BLaER1 treated with 17β-estradiol and CSF1 and Interleukin-3, amounts not matched to agents 10 nM and 100 nM (cell line): ENCODE measurements at regions not wholly inside any gene's neighbourhood (a gene's known extent, or its start where the extent isn't known, plus 50 kb on each side); places are given as distances from the start of the nearest gene placed in this dataset.

ENCODE experiments used
- H3K27ac ChIP-seq, 11 experiments: shearing (Covaris generic); formaldehyde crosslinking; 2 replicates each; pipeline ENCODE4 v1.8.1; 2022
- H3K27me3 ChIP-seq, 11 experiments: shearing (Covaris generic); formaldehyde crosslinking; 2 replicates each; pipeline ENCODE4 v1.8.1; 2022
- H3K36me3 ChIP-seq, 11 experiments: shearing (Covaris generic); formaldehyde crosslinking; 2 replicates each; pipeline ENCODE4 v1.8.1; 2022
- H3K4me1 ChIP-seq, 10 experiments: shearing (Covaris generic); formaldehyde crosslinking; 2 replicates each; pipeline ENCODE4 v1.8.1; 2022
- H3K4me2 ChIP-seq, 11 experiments: shearing (Covaris generic); formaldehyde crosslinking; 2 replicates each; pipeline ENCODE4 v1.8.1; 2022
- H3K4me3 ChIP-seq, 10 experiments: shearing (Covaris generic); formaldehyde crosslinking; 2 replicates each; pipeline ENCODE4 v1.8.1; 2022
- H3K9ac ChIP-seq, 11 experiments: shearing (Covaris generic); formaldehyde crosslinking; 2 replicates each; pipeline ENCODE4 v1.8.1; 2022
- H3K9me3 ChIP-seq, 11 experiments: shearing (Covaris generic); formaldehyde crosslinking; replicated peaks in 1 of 11; 2 replicates each; pipeline ENCODE4 v1.8.1; 2022
- H4K20me1 ChIP-seq, 11 experiments: shearing (Covaris generic); formaldehyde crosslinking; 2 replicates each; pipeline ENCODE4 v1.8.1; 2022
- Cebpa-rat ChIP-seq, 11 experiments: shearing (Covaris generic); IDR thresholded peaks; 2 replicates each; pipeline ENCODE4 v1.8.1; 2022

- Histone ChIP-seq H3K27me3 (no peaks in the 10 kb centered on the region), H3K27ac (no peak overlapping the region), H3K9me3 (no peaks in the 10 kb centered on the region), H4K20me1 (no peaks in the 10 kb centered on the region), H3K36me3 (no peaks in the 10 kb centered on the region), H3K4me3 (no peak overlapping the region), H3K4me1 (peaks cover 0 to 23% (median 7%) of the 10 kb centered on the region in 10 experiments; a peak in 10 of 20 replicates), H3K9ac (no peak overlapping the region), H3K4me2 (no peak overlapping the region)
- TF ChIP-seq Cebpa-rat (IDR thresholded peaks at IDR 0.05) = no peak
Observed at GRCh38 chr2:133840761-133841160, 272.5 kb upstream of the NCKAP5 start.

- no peak overlapping the region for H3K4me3 ChIP-seq
- peaks cover 0 to 11% (median 4%) of the 10 kb centered on the region in 10 experiments; a peak in 9 of 20 replicates for H3K4me1 ChIP-seq
- no peaks in the 10 kb centered on the region for H3K27me3 ChIP-seq
- H4K20me1 ChIP-seq = no peaks in the 10 kb centered on the region
- H3K9ac ChIP-seq = no peak overlapping the region
- H3K4me2 ChIP-seq = peak overlapping the region in 4 of 11 experiments; percentile 12 to 20 (median 15); a peak in 1 of 22 replicates
- H3K36me3 ChIP-seq = no peaks in the 10 kb centered on the region
- H3K9me3 ChIP-seq = no peaks in the 10 kb centered on the region
- H3K27ac ChIP-seq = no peak overlapping the region
- TF ChIP-seq Cebpa-rat (IDR thresholded peaks at IDR 0.05) = no peak
Observed at GRCh38 chr2:133841900-133842299, 273.6 kb upstream of the NCKAP5 start.

DNA sequence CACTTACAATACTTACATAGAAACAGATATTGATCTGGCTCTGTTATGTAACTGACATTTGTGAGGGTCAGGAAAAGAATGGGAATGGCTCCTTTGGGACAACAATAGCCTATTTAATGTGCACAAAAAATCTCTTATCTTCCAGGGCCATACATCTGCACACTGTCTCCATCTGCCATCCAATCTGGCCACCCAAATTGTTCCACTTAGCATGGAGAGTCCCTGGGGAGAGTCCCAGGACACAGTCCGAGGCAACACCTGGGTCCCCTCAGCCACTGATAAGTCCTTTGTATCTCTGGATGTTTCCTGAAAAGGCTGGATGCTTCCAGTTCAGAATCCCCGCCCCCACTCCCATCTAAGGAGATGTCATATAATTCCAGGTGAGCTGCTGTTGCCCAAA is 274.2 kb upstream of the NCKAP5 start:
- Histone ChIP-seq H3K27ac (no peak overlapping the region), H4K20me1 (no peaks in the 10 kb centered on the region), H3K4me1 (peaks cover 0 to 8% (median 2%) of the 10 kb centered on the region in 10 experiments; a peak in 8 of 20 replicates), H3K27me3 (no peaks in the 10 kb centered on the region), H3K36me3 (no peaks in the 10 kb centered on the region), H3K9ac (no peak overlapping the region), H3K9me3 (no peaks in the 10 kb centered on the region), H3K4me2 (0 out of 22 replicates have a peak overlapping the region, but pooled peaks of 1 of the 11 experiments have one; percentile 12), H3K4me3 (no peak overlapping the region)
- no peak for TF ChIP-seq Cebpa-rat (IDR thresholded peaks at IDR 0.05)

GRCh38 chr2:133843091-133843490 is 274.8 kb upstream of the NCKAP5 start:
- peaks cover 0 to 8% (median 1%) of the 10 kb centered on the region in 10 experiments; a peak in 5 of 20 replicates for H3K4me1 ChIP-seq
- no peak for TF ChIP-seq Cebpa-rat (IDR thresholded peaks at IDR 0.05)
- no peak overlapping the region for H3K4me3 ChIP-seq
- no peaks in the 10 kb centered on the region for H4K20me1 ChIP-seq
- H3K36me3 ChIP-seq = no peaks in the 10 kb centered on the region
- H3K9ac ChIP-seq = no peak overlapping the region
- no peak overlapping the region for H3K27ac ChIP-seq
- H3K27me3 ChIP-seq = no peaks in the 10 kb centered on the region
- H3K9me3 ChIP-seq = no peaks in the 10 kb centered on the region
- H3K4me2 ChIP-seq = no peak overlapping the region

GRCh38 chr2:133843551-133843950 is 275.3 kb upstream of the NCKAP5 start:
- no peaks in the 10 kb centered on the region for H3K27me3 ChIP-seq
- H3K9ac ChIP-seq = no peak overlapping the region
- H3K27ac ChIP-seq = no peak overlapping the region
- no peaks in the 10 kb centered on the region for H3K9me3 ChIP-seq
- H3K4me3 ChIP-seq = no peak overlapping the region
- peaks cover 0 to 8% (median 1%) of the 10 kb centered on the region in 10 experiments; a peak in 5 of 20 replicates for H3K4me1 ChIP-seq
- TF ChIP-seq Cebpa-rat (IDR thresholded peaks at IDR 0.05) = no peak
- H3K36me3 ChIP-seq = no peaks in the 10 kb centered on the region
- no peaks in the 10 kb centered on the region for H4K20me1 ChIP-seq
- no peak overlapping the region for H3K4me2 ChIP-seq

- no peaks in the 10 kb centered on the region for H3K36me3 ChIP-seq
- no peak overlapping the region for H3K27ac ChIP-seq
- no peaks in the 10 kb centered on the region for H3K27me3 ChIP-seq
- no peaks in the 10 kb centered on the region for H3K9me3 ChIP-seq
- no peak overlapping the region for H3K4me3 ChIP-seq
- TF ChIP-seq Cebpa-rat (IDR thresholded peaks at IDR 0.05) = no peak
- H3K4me1 ChIP-seq = peaks cover 0 to 8% (median 1%) of the 10 kb centered on the region in 10 experiments; a peak in 5 of 20 replicates
- H4K20me1 ChIP-seq = no peaks in the 10 kb centered on the region
- no peak overlapping the region for H3K4me2 ChIP-seq
- no peak overlapping the region for H3K9ac ChIP-seq
Observed at GRCh38 chr2:133844214-133844892, 276.1 kb upstream of the NCKAP5 start.

- Histone ChIP-seq H3K36me3 (no peaks in the 10 kb centered on the region), H3K9me3 (peaks cover 0 to 1% (median 0%) of the 10 kb centered on the region in 11 experiments; a peak in 2 of 22 replicates), H3K4me3 (no peak overlapping the region), H4K20me1 (no peaks in the 10 kb centered on the region), H3K4me2 (no peak overlapping the region), H3K4me1 (peaks cover 0 to 8% (median 1%) of the 10 kb centered on the region in 10 experiments; a peak in 5 of 20 replicates), H3K9ac (no peak overlapping the region), H3K27me3 (no peaks in the 10 kb centered on the region), H3K27ac (no peak overlapping the region)
- no peak for TF ChIP-seq Cebpa-rat (IDR thresholded peaks at IDR 0.05)
Observed at GRCh38 chr2:133846476-133846875, 278.2 kb upstream of the NCKAP5 start.

DNA sequence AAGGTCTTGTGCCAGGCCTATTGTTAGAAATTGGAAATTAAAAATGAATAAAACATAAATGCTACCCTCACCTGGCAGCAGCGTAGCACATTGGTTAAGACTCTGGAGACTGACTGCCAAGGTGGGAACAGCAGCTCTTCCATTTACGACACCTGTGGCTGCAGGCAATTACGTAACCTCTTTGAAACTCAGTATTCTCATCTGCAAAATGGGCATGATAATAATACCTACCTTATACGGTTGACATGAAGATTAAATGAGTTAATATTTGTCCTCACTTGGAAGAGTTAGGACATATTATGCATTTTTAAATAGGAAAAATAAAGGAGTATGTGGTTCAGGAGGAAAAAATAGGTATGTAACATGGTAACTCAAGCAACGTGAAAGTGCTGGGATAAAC is 279.3 kb upstream of the NCKAP5 start:
- no peak for TF ChIP-seq Cebpa-rat (IDR thresholded peaks at IDR 0.05)
- no peaks in the 10 kb centered on the region for H4K20me1 ChIP-seq
- H3K4me3 ChIP-seq = no peak overlapping the region

DNA sequence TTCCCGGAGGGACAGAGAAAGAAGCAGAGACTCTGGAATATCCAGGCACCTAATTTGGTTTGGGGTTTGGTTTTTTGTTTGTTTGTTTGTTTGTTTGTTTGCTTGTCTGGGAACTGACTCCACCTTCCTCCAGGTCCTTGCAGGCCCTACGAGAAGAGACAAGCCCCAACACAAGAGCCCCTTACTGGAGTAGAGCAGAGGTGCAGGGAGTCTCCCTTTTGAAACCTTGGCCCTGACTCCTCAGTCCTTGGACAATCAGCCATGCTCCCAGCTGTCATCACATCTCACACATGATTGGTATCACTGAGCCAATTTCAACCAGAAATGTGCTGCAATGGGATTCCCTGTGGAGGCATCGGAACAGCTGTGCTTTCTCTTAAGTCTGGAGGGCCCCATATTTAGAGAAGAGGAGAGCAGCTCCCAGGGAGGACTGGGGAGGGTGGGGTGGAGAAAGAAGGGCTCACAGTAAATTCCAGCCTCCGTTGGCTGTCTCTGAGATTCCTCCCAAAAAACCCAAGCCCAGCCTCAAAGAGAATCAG is 279.9 kb upstream of the NCKAP5 start:
- TF ChIP-seq Cebpa-rat (IDR thresholded peaks at IDR 0.05) = no peak
- H3K4me1 ChIP-seq = no peaks in the 10 kb centered on the region
- no peaks in the 10 kb centered on the region for H4K20me1 ChIP-seq
- peaks cover 6 to 17% (median 14%) of the 10 kb centered on the region in 11 experiments for H3K9me3 ChIP-seq
- H3K4me2 ChIP-seq = no peak overlapping the region
- H3K27me3 ChIP-seq = no peaks in the 10 kb centered on the region
- no peaks in the 10 kb centered on the region for H3K36me3 ChIP-seq
- H3K9ac ChIP-seq = no peak overlapping the region
- H3K4me3 ChIP-seq = no peak overlapping the region
- H3K27ac ChIP-seq = no peak overlapping the region

More for the DNA sequence above, 279.3 kb upstream of the NCKAP5 start:
- Histone ChIP-seq H3K27ac (no peak overlapping the region), H3K9me3 (peaks cover under 1 to 11% (median 8%) of the 10 kb centered on the region in 11 experiments; a peak in 21 of 22 replicates), H3K36me3 (no peaks in the 10 kb centered on the region), H3K27me3 (no peaks in the 10 kb centered on the region), H3K4me1 (no peaks in the 10 kb centered on the region), H3K9ac (no peak overlapping the region), H3K4me2 (no peak overlapping the region)

DNA sequence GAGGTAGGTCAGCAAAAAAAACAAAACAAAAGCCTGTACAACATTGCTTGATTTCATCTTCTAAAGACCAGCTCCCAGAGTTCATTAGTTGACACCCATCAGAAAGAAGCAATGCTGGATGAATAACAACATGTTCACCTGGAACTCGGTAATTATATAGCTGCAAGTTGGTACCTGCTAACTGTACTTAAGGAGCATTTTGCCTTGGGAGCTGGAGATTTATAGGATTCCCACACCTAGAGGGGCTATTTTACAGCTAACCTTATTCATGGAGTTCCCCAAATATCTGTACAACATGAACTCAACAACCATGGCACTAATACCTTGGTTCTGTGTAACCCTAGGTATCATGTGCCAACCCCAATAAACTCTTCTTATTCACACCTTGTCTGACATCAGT is 281.1 kb upstream of the NCKAP5 start:
- H3K27ac ChIP-seq = no peak overlapping the region
- no peaks in the 10 kb centered on the region for H3K36me3 ChIP-seq
- H3K4me3 ChIP-seq = no peak overlapping the region
- H4K20me1 ChIP-seq = no peaks in the 10 kb centered on the region
- no peaks in the 10 kb centered on the region for H3K27me3 ChIP-seq
- no peaks in the 10 kb centered on the region for H3K4me1 ChIP-seq
- H3K4me2 ChIP-seq = no peak overlapping the region
- H3K9me3 ChIP-seq = peaks cover 17 to 28% (median 21%) of the 10 kb centered on the region in 11 experiments
- TF ChIP-seq Cebpa-rat (IDR thresholded peaks at IDR 0.05) = no peak
- no peak overlapping the region for H3K9ac ChIP-seq
